H1 (cell line): ENCODE measurements at regions not wholly inside any gene's neighbourhood (a gene's known extent, or its start where the extent isn't known, plus 50 kb on each side); places are given as distances from the start of the nearest gene placed in this dataset.

Experiments used
- CBX8 ChIP-seq: fragments of 300-800, 300-1000 bp; sonication (generic); IDR thresholded peaks from 2 replicates; pipeline ENCODE4 v1.7.1; 2016; ENCODE audit warnings: low read depth, low read length, borderline replicate concordance
- GABPA ChIP-seq: IDR thresholded peaks from 2 replicates; pipeline ENCODE4 v1.6.1; 2011; ENCODE audit warnings: mild to moderate bottlenecking, low read length, moderate library complexity, borderline replicate concordance; ENCODE audit not compliant: insufficient read depth
- NANOG ChIP-seq: IDR thresholded peaks from 2 replicates; pipeline ENCODE4 v1.6.1; 2011; ENCODE audit warnings: low read length, low read depth, mild to moderate bottlenecking, inconsistent platforms; ENCODE audit not compliant: insufficient read depth, poor library complexity, severe bottlenecking
- POLR2A ChIP-seq, 2 experiments: IDR thresholded peaks; 1 replicate in 1 of 2; 2 replicates in 1 of 2; pipeline ENCODE4 v1.6.1; 2011; ENCODE audit warnings: low read depth in 2 of 2, low read length in 2 of 2, mild to moderate bottlenecking in 2 of 2; ENCODE audit errors: control extremely low read depth in 1 of 2
- POLR2AphosphoS5 ChIP-seq: IDR thresholded peaks from 2 replicates; pipeline ENCODE4 v1.6.1; 2011; ENCODE audit warnings: low read depth, low read length
- RBBP5 ChIP-seq: IDR thresholded peaks from 2 replicates; pipeline ENCODE4 v1.7.1; 2012; ENCODE audit warnings: low read depth, mild to moderate bottlenecking, inconsistent platforms, low read length, moderate library complexity, borderline replicate concordance
- TF ChIP-seq, protein P1 (sequence below): IDR thresholded peaks from 2 replicates; pipeline ENCODE4 v1.6.1; 2011; ENCODE audit warnings: low read depth, mild to moderate bottlenecking, low read length; ENCODE audit not compliant: insufficient read depth

DNA sequence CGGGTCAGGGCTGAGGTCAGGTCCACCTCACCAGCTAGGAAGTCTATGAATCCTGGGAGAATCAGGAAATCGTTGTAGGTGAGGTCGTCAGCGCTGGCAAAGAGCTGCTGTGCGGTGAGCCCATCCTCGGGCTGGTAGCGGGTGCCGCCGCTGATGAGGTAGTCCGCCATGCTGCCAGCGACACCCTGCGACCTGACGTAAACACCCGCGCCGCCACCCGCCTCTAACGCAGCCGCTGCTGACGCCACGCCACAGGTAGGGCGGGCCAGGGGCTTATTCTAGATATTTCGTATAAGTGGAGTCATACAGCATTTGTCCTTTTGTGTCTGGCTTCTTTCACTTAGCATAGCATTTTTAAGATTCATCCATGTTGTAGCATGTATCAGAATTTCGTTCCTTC lies 220.2 kb upstream of the ATP6AP2 start (continued):
- TF ChIP-seq POLR2A (IDR thresholded peaks at IDR 0.05; ENCODE audit: control extremely low read depth in 1 of 2, low read depth in 2 of 2, low read length in 2 of 2): no peak
- TF ChIP-seq, protein P1, sequence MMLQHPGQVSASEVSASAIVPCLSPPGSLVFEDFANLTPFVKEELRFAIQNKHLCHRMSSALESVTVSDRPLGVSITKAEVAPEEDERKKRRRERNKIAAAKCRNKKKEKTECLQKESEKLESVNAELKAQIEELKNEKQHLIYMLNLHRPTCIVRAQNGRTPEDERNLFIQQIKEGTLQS: no peak
- TF ChIP-seq POLR2AphosphoS5: no peak
- TF ChIP-seq GABPA: no peak
- no peak for TF ChIP-seq RBBP5
- TF ChIP-seq CBX8: no peak
- TF ChIP-seq NANOG: no peak
